Mucosa of rectum (tissue), 2 donors: ENCODE measurements at regions not wholly inside any gene's neighbourhood (a gene's known extent, or its start where the extent isn't known, plus 50 kb on each side); places are given as distances from the start of the nearest gene placed in this dataset.

Source experiments
- H3K27ac ChIP-seq, 2 donors: one replicate each; pipeline ENCODE4 v1.7.0; 2013; ENCODE audit warnings: inconsistent platforms in 2 of 2, low read depth in 2 of 2, low read length in 2 of 2
- H3K27me3 ChIP-seq, 2 donors: one replicate each; pipeline ENCODE4 v1.7.0; 2013; ENCODE audit warnings: low read length in 2 of 2; ENCODE audit not compliant: control insufficient read depth in 2 of 2, insufficient read depth in 2 of 2
- H3K36me3 ChIP-seq, 2 donors: one replicate each; pipeline ENCODE4 v1.7.0; 2013; ENCODE audit warnings: low read length in 2 of 2; ENCODE audit not compliant: control insufficient read depth in 2 of 2, insufficient read depth in 2 of 2
- H3K4me1 ChIP-seq, 2 donors: one replicate each; pipeline ENCODE4 v1.7.0; 2013; ENCODE audit warnings: low read length in 2 of 2, mild to moderate bottlenecking in 1 of 2; ENCODE audit not compliant: control insufficient read depth in 2 of 2, insufficient read depth in 2 of 2
- H3K4me3 ChIP-seq, 2 donors: one replicate each; pipeline ENCODE4 v1.7.0; 2013; ENCODE audit warnings: low read length in 2 of 2
- H3K9ac ChIP-seq, 2 donors: one replicate each; pipeline ENCODE4 v1.7.0; 2013; ENCODE audit warnings: low read length in 2 of 2, low read depth in 1 of 2, mild to moderate bottlenecking in 1 of 2
- H3K9me3 ChIP-seq, 2 donors: one replicate each; pipeline ENCODE4 v1.7.0; 2013; ENCODE audit warnings: low read length in 2 of 2; ENCODE audit not compliant: control insufficient read depth in 2 of 2
- donor health status: healthy.
- donor health status: Normal muscosa, but diverticular disease.

DNA sequence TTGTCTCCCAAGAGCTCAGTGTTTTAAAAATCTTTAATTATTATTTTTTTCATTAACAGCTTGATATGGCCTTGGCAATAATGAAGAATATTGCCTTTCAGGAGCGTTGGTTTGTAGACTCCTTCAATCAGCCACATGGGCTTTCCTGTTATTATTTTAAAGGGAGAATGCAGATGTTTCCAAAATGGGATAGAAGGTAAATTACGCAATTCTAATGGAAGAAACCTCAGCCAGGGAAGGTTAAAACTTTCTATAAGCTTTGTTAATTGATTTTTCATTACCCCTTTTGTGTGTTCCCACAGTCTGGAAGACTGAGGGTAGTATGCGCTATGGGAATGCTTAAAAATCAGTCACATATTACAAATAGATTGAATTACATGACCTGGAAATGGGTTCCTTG is 188.4 kb upstream of the NAV3 start:
- Histone ChIP-seq H3K9me3 (no peaks in the 10 kb centered on the region), H3K36me3 (no peaks in the 10 kb centered on the region), H3K9ac (no peak overlapping the region), H3K27me3 (no peaks in the 10 kb centered on the region), H3K4me3 (no peak overlapping the region), H3K4me1 (no peaks in the 10 kb centered on the region), H3K27ac (no peak overlapping the region)

DNA sequence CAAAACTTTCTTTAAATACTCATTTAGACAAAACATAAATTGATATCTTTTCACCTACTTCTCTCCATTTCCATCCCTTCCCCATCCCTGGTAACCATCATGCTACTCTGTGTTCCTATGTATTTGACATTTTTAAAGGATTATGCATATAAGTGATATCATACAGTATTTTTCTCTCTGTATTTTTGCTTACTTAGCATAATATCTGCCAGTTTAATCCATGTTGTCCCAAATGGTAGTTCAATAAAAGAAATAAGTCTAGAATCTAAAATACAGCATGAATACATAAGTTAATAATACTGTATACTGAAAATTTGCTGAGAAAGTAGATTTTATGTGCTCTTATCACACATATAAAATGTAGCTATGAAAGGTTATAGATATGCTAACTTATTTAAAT is 190.3 kb upstream of the NAV3 start:
- no peak overlapping the region for H3K27ac ChIP-seq
- no peak overlapping the region for H3K9ac ChIP-seq
- H3K27me3 ChIP-seq: no peaks in the 10 kb centered on the region
- H3K4me1 ChIP-seq: no peaks in the 10 kb centered on the region
- H3K9me3 ChIP-seq: no peaks in the 10 kb centered on the region
- H3K36me3 ChIP-seq: no peaks in the 10 kb centered on the region
- H3K4me3 ChIP-seq: no peak overlapping the region

DNA sequence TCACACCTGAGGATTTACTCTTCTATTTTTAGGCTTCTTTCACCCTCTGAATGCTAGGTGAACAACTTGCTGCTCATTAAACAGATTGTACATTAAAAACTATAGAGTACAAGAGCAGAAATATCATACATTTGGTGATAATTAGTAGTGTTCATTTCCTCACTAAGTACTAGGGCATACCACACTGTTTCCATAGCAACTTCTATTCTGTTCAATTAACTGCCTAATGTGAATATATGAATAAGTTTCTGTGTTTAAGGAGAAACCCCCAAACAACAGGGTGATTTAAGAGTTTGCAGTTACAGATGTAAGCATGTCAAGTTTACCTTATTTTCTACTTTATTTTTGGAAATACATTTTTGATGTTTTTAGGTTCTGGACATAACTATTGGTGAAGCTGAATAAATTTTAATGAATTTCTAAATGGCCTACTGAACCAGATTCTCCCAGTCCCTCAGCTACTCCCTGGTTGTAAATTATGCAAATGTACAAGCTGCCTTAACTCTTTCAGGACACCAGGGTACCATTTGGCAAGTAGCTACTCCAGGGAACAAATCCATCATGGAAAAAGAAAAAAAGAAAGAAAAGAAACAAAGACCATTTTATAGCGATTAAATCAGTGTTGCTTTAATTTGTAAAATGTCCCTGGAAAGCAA is 199.8 kb upstream of the NAV3 start:
- no peaks in the 10 kb centered on the region for H3K4me1 ChIP-seq
- H3K27me3 ChIP-seq: no peaks in the 10 kb centered on the region
- no peak overlapping the region for H3K27ac ChIP-seq
- no peak overlapping the region for H3K4me3 ChIP-seq
- no peaks in the 10 kb centered on the region for H3K9me3 ChIP-seq
- no peak overlapping the region for H3K9ac ChIP-seq
- no peaks in the 10 kb centered on the region for H3K36me3 ChIP-seq

DNA sequence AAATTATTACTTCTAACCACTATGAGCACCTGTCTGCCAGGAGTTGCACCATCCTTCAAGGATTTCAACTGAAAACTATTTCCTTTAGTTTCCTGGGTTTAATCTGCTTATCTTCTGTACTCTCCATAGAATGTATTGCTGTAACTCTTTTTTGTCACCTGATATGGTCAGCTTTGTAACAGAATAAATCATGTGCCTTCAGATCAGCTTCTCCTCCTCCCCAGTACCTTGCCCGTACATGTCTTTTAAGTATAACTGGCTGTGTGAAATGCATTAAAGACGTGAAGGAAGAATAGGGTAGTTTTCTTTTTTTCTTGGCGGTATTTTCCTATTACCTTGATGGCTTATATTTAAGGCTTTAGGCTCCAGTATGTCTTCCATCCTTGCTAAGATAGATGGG is 200.3 kb upstream of the NAV3 start:
- Histone ChIP-seq H3K9ac (no peak overlapping the region), H3K27ac (no peak overlapping the region), H3K4me3 (no peak overlapping the region), H3K4me1 (no peaks in the 10 kb centered on the region), H3K36me3 (no peaks in the 10 kb centered on the region), H3K27me3 (no peaks in the 10 kb centered on the region), H3K9me3 (no peaks in the 10 kb centered on the region)

DNA sequence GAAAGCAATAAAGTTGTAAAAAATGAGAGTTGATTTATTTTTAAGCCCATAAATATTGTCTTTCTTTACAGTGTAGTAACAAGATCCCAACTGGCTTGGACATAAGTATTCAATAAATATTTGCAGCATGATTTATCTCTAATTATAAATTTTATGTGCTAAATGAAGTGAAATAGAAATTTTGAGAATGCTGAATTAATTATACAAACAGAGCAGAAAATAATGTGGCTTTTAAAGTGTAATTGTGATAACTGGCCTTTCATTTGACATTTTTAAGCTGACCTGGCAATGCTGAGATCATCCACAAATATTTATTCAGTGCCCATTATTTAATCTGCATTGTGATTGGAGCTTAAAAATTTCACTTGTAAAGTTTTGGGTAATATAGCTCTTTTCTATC is 201.6 kb upstream of the NAV3 start:
- Histone ChIP-seq H3K9ac (no peak overlapping the region), H3K4me3 (no peak overlapping the region)

DNA sequence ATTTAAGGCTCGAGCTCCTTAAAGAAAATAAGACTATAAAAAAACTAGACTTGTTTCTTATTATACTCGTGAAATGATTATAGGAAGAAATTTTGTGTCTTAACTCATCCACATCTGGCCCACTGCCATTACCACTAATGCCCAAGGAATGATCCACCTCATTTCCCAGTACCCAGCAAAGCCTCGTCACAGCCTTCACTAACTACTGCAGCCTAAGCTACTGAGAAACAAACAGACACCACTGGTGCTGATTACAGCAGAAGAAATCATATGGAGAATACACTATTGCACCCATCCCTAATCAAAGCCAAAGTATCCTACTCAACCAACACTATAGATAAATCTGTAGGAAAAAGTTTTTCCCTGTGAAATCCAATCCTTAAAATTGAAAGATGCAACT is 205.3 kb upstream of the NAV3 start:
- Histone ChIP-seq H3K27me3 (no peaks in the 10 kb centered on the region), H3K4me1 (no peaks in the 10 kb centered on the region), H3K36me3 (no peaks in the 10 kb centered on the region), H3K4me3 (no peak overlapping the region), H3K9me3 (no peaks in the 10 kb centered on the region), H3K27ac (no peak overlapping the region), H3K9ac (no peak overlapping the region)

More for the DNA sequence above, 201.6 kb upstream of the NAV3 start:
- no peaks in the 10 kb centered on the region for H3K9me3 ChIP-seq
- no peaks in the 10 kb centered on the region for H3K27me3 ChIP-seq
- H3K27ac ChIP-seq: no peak overlapping the region
- no peaks in the 10 kb centered on the region for H3K4me1 ChIP-seq
- H3K36me3 ChIP-seq: no peaks in the 10 kb centered on the region

DNA sequence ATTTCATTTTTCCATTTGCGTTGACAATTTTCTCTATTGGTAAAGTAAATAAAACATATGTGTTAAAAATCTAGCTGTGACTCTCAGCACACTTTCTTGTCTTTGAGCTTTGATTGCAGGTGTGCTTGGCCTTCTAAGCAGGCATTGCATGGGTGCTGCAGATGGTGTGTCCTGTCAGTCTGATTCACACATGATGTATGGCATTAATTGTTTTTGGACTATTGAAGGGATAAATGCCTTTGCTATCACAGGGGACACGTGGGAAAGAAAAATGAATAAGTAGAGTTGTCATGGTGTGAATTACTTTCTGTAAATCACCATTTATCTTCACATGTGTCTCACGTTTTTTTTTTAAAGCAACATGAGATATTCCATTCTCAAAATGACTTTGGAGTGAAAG is 211.3 kb upstream of the NAV3 start:
- Histone ChIP-seq H3K36me3 (no peaks in the 10 kb centered on the region), H3K9ac (no peak overlapping the region), H3K27me3 (no peaks in the 10 kb centered on the region), H3K4me1 (no peaks in the 10 kb centered on the region), H3K9me3 (peaks cover 0 to 3% of the 10 kb centered on the region in 2 donors), H3K4me3 (no peak overlapping the region), H3K27ac (no peak overlapping the region)

DNA sequence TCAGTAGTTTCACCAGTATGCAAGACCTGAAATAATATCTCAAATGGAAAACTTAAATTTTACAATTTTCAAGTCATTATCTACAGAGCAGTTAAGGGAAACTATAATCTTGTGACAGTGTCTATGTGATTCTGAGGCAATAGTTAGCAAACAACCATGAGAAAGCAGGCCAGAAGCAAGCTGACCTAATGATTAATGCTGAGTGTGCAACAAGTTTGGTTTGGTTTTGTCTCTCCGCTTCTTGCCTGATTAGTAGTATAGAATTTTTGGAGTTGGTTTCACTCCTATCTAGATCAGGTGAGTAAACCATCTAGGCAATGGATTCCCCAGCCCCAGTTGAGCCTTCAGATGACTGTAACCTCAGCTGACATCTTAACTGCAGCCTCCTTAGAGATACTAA is 212.9 kb upstream of the NAV3 start:
- Histone ChIP-seq H3K4me1 (no peaks in the 10 kb centered on the region), H3K36me3 (no peaks in the 10 kb centered on the region), H3K27ac (no peak overlapping the region), H3K4me3 (no peak overlapping the region), H3K27me3 (no peaks in the 10 kb centered on the region), H3K9ac (no peak overlapping the region), H3K9me3 (peaks cover 0 to 3% of the 10 kb centered on the region in 2 donors)

DNA sequence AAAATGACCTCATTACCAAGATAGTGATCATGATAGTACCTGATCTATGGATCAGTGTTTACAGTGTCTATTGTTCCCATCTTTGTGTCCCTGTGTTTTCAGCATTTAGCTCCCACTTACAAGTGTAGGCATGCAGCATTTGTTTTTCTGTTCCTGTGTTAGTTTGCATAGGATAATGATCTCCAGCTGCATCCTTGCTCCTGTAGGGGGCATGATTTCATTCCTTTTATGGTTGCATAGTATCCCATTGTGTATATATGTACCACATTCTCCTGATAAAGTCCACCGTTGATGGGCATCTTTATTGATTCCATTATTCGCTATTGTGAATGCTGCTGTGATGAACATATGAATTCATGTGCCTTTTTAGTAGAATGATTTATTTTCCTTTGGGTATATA is 215.4 kb upstream of the NAV3 start:
- H3K9me3 ChIP-seq: peaks cover 0 to 3% of the 10 kb centered on the region in 2 donors
- H3K4me1 ChIP-seq: no peaks in the 10 kb centered on the region
- no peak overlapping the region for H3K9ac ChIP-seq
- no peaks in the 10 kb centered on the region for H3K27me3 ChIP-seq
- no peak overlapping the region for H3K27ac ChIP-seq
- H3K36me3 ChIP-seq: no peaks in the 10 kb centered on the region
- H3K4me3 ChIP-seq: no peak overlapping the region

DNA sequence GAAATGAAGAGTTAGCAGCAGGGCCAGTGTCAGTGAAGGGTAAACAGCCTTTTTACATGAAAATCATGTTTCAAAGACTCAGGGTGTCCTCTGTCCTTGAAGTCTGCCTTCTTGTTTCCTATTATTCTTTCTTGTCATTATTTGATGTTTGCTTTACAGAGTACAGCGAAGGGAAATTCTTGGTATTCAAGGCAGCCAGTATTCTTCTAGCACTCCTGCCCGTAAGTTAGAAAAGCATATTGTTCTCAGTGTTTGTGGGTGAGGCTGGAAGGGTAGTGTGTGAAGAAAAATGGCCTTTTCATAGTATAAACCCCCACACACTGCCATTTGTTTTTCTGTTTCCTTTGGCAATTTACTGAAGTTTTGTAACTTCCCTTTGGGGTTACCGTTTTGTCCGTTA is 217.3 kb upstream of the NAV3 start:
- H3K4me3 ChIP-seq: no peak overlapping the region
- H3K9me3 ChIP-seq: peaks cover 0 to 3% of the 10 kb centered on the region in 2 donors
- no peak overlapping the region for H3K9ac ChIP-seq
- H3K27ac ChIP-seq: no peak overlapping the region
- H3K27me3 ChIP-seq: no peaks in the 10 kb centered on the region
- no peaks in the 10 kb centered on the region for H3K36me3 ChIP-seq
- no peaks in the 10 kb centered on the region for H3K4me1 ChIP-seq

DNA sequence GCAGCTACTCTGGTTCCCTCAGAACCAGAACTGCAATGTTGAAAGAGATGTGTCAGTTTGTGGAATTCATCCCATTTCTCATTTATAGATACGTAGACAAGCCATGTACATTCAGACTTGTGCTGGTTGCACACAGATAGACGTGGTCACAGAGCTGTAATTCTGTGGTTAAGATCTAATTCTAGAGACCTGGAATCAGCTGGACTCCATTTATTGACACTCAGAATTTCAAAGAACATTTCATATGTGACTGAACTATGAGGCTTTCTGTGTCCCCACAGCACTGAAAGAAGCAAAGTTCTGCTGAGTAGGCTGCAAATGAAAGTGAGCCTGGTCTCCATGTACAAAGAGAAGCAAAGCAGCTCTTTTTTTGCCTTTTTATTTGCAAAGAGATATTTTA is 220.2 kb upstream of the NAV3 start:
- Histone ChIP-seq H3K9ac (no peak overlapping the region), H3K27ac (no peak overlapping the region), H3K9me3 (no peaks in the 10 kb centered on the region), H3K4me3 (no peak overlapping the region), H3K4me1 (no peaks in the 10 kb centered on the region), H3K36me3 (no peaks in the 10 kb centered on the region), H3K27me3 (no peaks in the 10 kb centered on the region)
